ENCODE measurements at regions not wholly inside any gene's neighbourhood (a gene's known extent, or its start where the extent isn't known, plus 50 kb on each side); places are given as distances from the start of the nearest gene placed in this dataset.

- no peak for DNase-seq (ENCODE audit: low spot score)
- no peak for ATAC-seq (ENCODE audit: low FRiP score)
- no peak for TF ChIP-seq CTCF (IDR thresholded peaks at IDR 0.05)
Observed at GRCh38 chr4:71133491-71133890, 140.0 kb downstream of the DCK start.

GRCh38 chr4:71136071-71136470 lies 142.6 kb downstream of the DCK start:
- DNase-seq (ENCODE audit: low spot score) (no peak), ATAC-seq (ENCODE audit: low FRiP score) (no peak)
- TF ChIP-seq CTCF (IDR thresholded peaks at IDR 0.05) = no peak

GRCh38 chr4:71138007-71138615 lies 144.7 kb downstream of the DCK start:
- DNase-seq (ENCODE audit: low spot score) (no peak), ATAC-seq (ENCODE audit: low FRiP score) (no peak)
- no peak for TF ChIP-seq CTCF (IDR thresholded peaks at IDR 0.05)

GRCh38 chr4:71140563-71140962 lies 147.1 kb downstream of the DCK start:
- DNase-seq (ENCODE audit: low spot score) = no peak
- no peak for TF ChIP-seq CTCF (IDR thresholded peaks at IDR 0.05)
- no peak for ATAC-seq (ENCODE audit: low FRiP score)

- DNase-seq (ENCODE audit: low spot score) = no peak
- TF ChIP-seq CTCF (IDR thresholded peaks at IDR 0.05) = no peak
- no peak for ATAC-seq (ENCODE audit: low FRiP score)
Observed at GRCh38 chr4:71141125-71141524, 147.7 kb downstream of the DCK start.

- ATAC-seq (ENCODE audit: low FRiP score) (no peak), DNase-seq (ENCODE audit: low spot score) (no peak)
- no peak for TF ChIP-seq CTCF (IDR thresholded peaks at IDR 0.05)
Observed at GRCh38 chr4:71147261-71147660, 153.8 kb downstream of the DCK start.

GRCh38 chr4:71148545-71148944 lies 155.1 kb downstream of the DCK start:
- ATAC-seq (ENCODE audit: low FRiP score) = no peak
- no peak for TF ChIP-seq CTCF (IDR thresholded peaks at IDR 0.05)
- no peak for DNase-seq (ENCODE audit: low spot score)

Data from omental fat pad (tissue), 3 donors.